GM19372 (cell line): ENCODE measurements at regions not wholly inside any gene's neighbourhood (a gene's known extent, or its start where the extent isn't known, plus 50 kb on each side); places are given as distances from the start of the nearest gene placed in this dataset.

Source experiments
- ATAC-seq: cut with Tn5 transposase; IDR thresholded peaks from one replicate; pipeline ENCODE4 v1.9.1; 2021; ENCODE audit warnings: mild to moderate bottlenecking, low read depth, moderate library complexity; ENCODE audit not compliant: unreplicated experiment

DNA sequence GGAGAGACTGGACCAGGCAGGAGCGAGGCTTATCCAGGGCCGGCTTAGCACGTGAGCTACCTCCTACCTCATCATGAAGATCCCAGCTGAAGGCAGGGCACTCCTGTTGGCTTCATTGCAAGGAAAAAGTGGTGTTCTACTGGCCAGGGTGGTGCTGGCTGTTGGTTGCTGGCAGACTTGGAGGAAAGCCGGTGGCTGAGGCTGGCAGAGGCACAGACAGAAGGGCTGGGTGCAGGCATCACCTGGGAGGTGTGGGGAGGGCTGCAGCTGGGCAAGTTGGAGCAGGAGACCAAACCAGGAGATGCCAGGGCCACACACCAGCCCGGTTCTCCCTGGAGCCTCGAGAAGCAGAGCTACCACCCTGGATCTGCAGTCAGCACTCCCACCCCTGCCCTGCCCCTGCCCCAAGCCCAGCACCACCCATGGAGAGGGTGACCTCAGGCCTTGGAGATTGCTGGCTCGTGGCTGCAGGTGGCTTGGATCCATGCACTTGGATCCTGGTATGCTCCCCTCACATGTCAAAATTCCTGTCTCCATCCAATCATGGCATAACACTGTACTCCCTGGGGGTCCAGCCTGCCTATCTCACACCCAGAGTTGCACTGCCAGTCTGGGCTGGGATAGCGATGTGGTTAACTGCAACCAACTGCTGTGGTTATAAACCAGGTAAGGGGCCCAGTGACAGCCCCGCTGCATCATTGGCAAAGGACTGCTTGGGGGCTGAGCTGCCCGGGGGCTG, 49.7 kb downstream of the GLI2 start:
- ATAC-seq: no peak

DNA sequence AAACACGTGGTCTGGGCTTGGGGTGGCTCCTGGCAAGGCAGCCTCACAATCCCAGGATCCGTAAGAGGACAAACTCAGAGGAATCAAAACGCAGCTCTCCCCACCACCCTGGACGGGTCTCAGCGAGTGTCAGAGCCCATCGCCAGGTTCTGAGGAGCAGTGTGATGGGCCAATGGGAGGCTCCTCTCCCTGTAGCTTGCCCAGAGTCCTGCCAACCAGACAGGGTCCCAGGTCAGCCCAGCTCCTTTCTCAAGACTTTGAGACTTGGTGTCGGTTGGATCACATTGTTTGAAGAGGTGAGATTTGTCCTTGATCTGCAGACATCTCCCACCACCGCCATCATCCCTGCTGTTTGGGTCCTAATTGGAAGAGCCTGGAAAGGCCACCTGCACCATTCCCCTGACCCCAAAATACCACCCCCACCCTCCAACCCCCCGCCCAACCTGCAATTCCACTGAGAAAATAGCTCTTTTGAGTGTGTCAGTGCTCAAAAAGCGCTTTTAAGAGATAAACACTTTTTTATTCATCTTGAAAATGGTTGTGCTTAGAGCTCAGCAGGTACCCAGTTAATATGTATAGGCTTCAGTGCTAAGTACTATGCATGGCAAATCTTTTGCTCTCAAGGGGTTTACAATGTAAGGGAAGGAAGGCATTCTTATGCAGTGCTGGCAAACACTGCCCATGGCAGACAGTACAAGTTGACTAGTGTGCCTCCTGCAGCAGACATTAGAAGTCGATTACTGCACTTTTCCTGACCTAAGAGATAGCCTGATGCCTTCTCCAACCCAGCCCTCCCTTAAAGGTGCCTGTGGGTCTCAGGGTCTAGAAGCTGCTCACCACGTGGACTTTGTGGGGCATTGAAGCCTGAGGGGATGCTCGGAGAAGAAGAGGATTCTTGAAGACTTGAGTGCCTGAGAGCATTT, 50.6 kb downstream of the GLI2 start:
- no peak for ATAC-seq

DNA sequence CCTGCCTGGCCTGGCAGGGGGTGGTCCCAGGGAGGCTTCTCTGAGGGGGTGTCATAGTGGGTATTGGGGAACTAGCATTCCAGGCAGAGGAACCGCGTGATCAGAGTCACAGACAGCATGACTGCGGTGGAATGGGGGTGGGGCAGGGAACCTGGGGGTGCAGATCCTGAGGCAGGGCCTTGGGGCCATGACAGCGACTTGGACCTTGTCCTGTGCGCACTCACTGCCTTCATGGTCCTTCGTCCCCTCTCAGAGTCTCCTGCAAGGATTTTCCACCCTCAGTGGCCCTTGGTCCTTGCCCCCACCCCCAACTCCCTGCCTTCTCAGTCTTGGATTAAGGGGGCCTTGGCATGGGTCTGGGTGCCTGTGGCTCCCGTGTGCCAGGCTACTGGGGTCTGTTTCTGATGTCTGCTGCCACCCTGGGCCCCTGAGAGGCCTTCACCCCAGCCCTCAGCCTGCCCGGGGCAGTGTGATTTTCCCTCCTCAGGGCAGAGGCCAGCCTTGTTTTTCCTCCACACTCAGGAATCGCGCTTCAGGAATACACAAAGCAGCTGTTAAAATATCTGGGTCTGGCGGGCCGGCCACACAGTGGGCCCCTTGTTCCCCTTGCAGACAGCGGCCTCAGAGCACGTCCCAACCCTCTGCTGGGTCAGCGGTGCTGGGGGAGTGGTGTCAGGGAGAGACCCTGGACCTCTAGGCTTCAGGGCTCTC, 51.6 kb downstream of the GLI2 start:
- ATAC-seq: no peak

DNA sequence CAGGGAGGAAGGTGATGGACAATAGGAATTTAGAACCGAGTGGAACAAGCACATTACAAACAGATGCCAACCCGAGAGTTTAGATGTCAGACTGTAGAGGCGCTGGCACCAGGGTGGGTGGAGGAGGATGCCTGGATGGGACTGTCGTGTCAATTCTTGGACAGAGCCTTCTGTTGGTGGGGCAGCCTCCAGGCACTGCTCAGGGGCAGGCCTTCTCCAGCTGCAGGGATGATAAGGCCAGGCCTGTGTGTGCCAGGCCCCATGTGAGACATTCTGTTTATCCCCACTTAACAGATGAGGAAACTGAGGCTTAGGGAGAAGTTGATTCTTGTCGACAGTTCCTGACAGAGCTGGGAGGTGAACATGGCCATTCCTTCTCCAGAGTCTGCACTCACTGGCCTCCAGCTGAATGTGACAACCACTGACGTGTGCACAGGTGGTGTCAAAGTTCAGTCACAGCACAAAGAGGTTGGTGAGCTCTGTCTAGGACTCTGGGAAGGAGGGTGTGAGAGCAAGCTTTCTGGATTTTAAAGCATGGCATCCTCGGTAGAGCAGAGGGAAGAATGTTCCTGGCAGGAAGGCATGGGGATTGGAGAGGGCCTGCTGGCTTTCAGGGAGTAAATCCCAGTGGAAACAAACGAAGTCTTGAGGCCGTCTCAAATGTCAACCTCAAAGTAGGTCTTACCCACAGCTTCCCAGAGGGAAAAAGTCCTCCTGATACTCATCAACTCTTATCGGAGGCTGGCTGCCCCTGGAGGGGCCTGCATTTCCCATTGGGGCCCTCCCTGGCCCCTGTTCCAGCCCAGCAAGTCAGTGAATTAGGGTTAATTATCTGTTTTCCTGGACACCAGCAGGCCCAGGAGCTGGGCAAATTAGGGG, 52.4 kb downstream of the GLI2 start:
- no peak for ATAC-seq

DNA sequence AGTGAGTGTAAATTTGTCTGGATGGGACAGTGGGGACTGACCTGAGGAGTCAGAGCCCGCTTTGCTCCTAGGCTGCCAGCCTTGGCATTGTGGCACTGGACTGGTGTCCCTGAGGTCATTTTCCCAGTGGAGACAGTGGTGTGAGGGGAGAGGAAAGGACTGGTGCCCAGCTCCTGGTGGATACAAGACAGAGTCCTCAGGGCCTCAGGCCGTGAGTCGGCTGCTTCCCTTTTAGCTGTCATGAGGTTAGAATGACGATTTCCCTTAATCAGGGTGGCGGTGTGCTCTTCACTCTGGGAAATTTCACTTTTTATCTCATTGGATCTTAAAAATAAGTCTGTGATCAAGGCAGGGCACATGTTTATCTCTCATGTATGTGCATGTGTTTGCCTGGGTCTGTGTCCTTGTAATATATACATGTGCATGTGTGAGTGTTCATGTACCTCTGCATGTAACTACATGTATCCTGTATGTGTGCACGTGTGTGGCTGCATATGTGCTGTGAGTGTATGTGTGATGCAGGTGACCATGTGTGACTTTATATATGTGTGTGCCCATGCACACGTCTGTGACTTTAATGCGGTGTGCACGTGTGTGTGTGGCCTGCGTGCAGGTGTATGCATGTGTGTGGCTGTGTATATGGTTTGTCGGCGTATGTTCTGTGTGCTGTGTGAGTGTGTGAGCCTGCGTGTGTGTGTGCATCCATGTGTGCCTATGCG, 55.7 kb downstream of the GLI2 start:
- no peak for ATAC-seq

DNA sequence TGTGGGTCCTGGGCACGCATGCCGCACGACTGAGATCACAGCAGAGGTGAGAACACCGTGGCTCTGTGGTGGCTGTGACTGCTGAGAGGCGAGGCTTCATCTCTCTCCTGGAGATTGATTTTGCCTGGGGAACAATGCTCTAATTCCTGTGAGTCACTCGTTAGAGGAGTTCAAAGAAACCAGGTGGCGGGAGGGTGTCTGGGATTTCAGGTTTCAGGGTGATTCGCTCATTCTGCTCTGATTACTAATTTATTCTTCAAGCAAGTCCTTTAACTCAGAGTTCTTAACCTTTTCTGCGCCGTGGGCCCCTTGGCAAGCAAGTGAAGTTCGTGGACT, 56.3 kb downstream of the GLI2 start:
- ATAC-seq: no peak

- ATAC-seq: no peak
Observed at GRCh38 chr2:120793682-120794403, 58.2 kb downstream of the GLI2 start.

GRCh38 chr2:120794716-120795115, 59.0 kb downstream of the GLI2 start:
- ATAC-seq: no peak

DNA sequence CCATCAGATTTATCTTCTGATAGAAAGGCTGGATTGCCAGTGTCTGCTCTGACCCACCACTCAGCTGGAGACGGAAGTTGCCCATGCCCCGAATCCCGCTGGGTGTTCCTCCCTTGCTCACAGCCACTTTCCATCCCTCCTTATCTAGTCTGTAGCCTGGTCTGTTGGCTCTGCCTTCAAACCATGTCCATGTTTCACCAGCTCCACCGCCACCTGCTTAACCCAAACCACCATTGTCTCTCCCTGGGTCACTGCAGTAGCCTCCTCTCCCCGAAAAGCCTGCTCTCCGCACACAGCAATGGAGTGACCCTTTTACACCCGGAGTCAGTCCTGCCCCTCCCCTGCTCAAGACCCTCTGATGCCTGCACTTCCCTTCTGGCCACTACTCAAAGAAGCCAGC, 60.4 kb downstream of the GLI2 start:
- ATAC-seq: no peak

GRCh38 chr2:120797421-120798221, 62.0 kb downstream of the GLI2 start:
- no peak for ATAC-seq

DNA sequence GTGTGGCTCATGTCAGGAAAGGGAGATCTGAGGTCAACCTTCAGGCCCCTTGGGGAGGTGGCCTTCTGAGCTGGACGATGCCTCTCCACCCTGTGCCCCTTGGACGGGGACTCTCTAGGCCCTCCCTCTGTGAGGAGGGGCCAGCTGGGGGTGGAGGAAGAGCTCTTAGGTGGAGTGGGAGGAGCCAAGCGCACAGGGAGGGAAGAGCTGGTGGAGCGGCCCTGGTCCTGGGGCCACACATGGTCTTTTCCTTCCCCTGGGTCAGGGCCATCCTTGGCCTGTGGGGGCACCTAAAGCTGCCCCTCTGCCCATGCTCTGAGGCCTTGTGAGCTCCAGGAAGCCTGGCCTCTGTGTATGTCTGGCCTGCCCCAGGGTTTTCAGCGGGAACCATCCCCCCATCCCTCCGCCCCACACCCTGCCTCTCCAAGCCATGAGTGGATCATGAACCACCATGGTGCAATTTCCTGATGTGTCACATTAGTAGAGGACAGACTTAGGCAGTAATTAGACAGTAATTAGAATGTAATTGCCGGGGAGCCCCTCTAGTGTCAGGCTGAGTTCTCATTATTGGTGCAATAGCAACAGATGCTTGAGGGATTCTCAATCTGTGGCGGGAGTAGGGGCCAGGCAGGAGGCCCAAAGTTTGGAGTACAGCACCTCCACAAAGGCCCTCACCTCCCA, 63.0 kb downstream of the GLI2 start:
- ATAC-seq: no peak

DNA sequence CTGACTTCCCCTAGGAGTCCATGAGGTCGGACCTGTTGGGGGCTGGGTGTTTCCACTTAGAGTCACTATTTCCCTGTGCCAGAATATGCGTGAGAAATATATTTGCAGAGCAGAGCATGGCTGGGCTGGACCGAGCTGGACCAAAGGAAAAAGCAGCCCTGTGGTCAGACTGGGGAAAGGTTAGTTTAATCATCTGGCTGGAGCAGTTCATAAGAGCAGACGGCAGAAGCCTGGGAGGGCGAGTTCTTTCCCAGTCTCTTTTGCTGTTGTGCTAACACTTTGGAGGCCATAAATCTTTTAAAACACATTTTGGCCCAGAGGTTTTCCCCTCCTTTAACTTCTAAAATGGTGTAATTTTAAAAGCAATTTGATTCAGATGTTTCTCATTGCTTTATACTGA, 66.5 kb downstream of the GLI2 start:
- no peak for ATAC-seq

DNA sequence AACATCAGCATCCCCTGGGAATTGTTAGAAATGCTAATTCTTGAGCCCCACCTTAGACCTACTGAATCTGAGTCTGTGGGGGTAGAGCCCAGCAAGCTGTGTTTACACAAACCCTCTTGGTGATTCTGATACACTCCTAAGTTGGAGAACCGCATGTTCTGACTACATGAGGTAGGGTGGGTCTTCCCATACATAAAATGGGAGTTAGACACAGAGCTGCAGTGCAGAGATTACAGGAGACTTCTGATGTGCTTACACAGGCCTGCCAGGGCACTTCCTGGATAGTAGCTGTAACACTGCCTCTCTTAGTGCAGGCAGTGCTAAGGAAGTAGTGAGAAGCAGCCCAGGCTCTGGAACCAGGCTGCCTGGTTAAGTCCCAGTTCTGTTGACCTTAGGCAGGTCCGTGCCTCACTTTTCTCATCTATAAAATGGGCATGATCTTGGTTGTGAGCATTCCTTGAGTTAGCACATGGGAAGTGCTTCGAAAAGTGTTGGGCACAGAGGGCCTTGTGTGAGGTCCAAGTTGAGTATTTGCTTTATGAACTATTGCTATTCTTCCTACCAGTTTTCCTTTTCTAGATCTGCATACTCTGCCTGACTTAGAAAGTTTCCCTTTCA, 67.3 kb downstream of the GLI2 start:
- ATAC-seq: no peak

- ATAC-seq: no peak
Observed at GRCh38 chr2:120803764-120804335, 68.2 kb downstream of the GLI2 start.

DNA sequence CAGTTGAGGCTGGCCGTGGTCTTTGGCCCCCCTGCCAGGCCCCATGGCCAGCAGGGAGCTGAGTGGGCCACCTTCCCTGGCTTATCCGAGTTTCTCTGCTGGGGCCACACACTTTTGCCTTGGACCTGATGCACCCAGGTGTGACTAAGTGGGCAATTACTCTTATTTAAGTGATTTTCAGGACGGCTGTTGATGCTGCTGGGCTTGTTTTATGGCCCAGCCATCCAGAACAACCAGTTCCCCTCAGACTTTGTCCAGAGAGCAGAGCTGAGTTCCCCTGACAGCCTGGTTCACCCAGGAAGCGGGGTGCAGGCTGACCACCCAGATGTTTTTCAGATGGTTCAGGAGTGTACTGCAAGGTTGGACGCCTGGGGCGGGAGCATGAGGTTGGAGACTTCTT, 68.8 kb downstream of the GLI2 start:
- no peak for ATAC-seq

DNA sequence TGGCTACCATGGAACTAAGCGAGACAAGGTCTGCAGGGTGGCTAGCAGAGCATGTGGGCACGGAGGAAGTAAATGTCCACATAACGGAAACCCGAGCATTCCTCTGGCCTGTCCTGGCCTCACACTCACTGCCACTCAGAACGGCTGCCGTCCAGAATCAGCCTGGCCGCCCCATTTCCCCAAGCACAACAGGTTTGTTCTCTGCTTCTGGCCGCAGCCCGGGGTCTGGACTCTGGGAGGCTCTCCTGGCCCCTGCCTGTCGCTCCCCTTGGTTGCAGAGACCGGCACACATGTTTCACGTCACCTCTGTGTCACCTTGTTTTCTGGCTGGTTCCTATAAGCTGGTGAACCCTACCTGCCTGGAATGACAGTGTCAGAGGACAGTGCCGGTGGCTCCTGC, 69.3 kb downstream of the GLI2 start:
- ATAC-seq: no peak

DNA sequence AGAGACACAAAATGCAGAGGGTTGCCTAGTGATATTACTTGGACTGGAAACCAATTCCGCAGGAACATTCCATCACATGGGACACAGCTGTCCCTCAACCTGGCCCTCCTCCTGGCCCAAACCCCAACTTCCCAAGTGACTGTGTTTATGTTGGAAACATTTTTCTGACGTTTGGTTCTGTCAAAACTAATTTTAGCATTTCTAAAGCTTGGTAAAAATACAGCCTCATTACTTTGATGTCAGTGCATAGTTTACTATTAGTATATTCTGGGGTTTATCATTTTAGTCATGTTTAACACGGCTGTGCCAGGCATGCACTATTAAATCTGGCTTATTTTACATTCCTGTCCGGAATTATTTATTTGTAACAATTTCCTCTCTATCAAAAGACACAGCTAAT, 69.9 kb downstream of the GLI2 start:
- no peak for ATAC-seq
